HCT116 (cell line): ENCODE measurements at regions not wholly inside any gene's neighbourhood (a gene's known extent, or its start where the extent isn't known, plus 50 kb on each side); places are given as distances from the start of the nearest gene placed in this dataset.

Experiments
- EZH2 ChIP-seq: fragments of 200-600 bp; sonication (generic); IDR thresholded peaks from 2 replicates; pipeline ENCODE4 v1.6.1; 2017; ENCODE audit warnings: antibody characterized with exemption, mixed run types
- SIN3A ChIP-seq: IDR thresholded peaks from 2 replicates; pipeline ENCODE4 v1.6.1; 2012; ENCODE audit warnings: low read depth
- ZFX ChIP-seq: fragments of 450-650 bp; IDR thresholded peaks from 2 replicates; pipeline ENCODE4 v1.6.1; 2017

DNA sequence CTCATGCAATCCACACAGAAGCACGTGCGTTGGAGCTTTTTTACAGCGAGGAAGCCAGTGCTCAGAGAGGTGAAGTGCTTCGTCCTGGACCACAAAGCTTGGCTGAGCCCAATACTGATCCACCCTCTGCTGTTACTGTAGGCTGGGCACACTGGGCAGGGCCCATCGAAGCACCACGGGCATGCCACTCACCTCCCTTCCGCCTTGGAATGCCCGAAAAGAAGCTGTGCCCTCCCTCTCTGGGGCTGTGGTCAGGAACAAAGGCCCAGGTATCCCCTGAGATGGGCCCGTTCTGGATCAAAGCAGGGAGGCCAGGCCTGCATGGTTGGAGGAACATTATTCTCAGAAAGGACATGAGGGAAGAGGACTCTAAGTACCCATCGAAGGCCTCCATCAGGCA, 206.7 kb upstream of the C1orf174 start:
- TF ChIP-seq SIN3A = no peak
- no peak for TF ChIP-seq EZH2
- no peak for TF ChIP-seq ZFX
